Panc1 (cell line): ENCODE measurements at regions not wholly inside any gene's neighbourhood (a gene's known extent, or its start where the extent isn't known, plus 50 kb on each side); places are given as distances from the start of the nearest gene placed in this dataset.

Experiments
- ATAC-seq: fragments of 200-7000 bp; cut with Tn5 transposase; 2 replicates; pipeline ENCODE4 v1.9.1; 2020; ENCODE audit warnings: mild to moderate bottlenecking, moderate library complexity
- BruUV-seq: library from RNA; stranded (reverse); fragments of 400-500 nt; replicated peaks from 2 replicates; lab custom pipeline; 2021; lab: Mats Ljungman, UMichigan
- CTCF ChIA-PET: fragments of 300-600 bp; sonication (Branson Sonifier 250); formaldehyde crosslinking; loops from one replicate; lab custom pipeline; 2022; ENCODE audit warnings: antibody characterized with exemption; lab: Charles Lee
- POLR2A ChIA-PET: fragments of 300-600 bp; sonication (Branson Sonifier 250); formaldehyde crosslinking; loops from one replicate; lab custom pipeline; 2022; ENCODE audit warnings: antibody characterized with exemption; lab: Charles Lee
- DNase-seq: peaks from one replicate; pipeline ENCODE4 v3.0.0-alpha.2; 2010; ENCODE audit warnings: low read depth, low spot score
- H3K27ac ChIP-seq: 2 replicates; pipeline ENCODE4 v1.5.1; 2011; ENCODE audit warnings: mild to moderate bottlenecking, low read length, inconsistent platforms
- H3K27me3 ChIP-seq: fragments of 200-500 bp; sonication (Bioruptor generic); 2 replicates; pipeline ENCODE4 v1.6.0; 2014; ENCODE audit warnings: low read length, inconsistent platforms; ENCODE audit not compliant: control insufficient read depth, insufficient read depth
- H3K36me3 ChIP-seq: fragments of 200-500 bp; sonication (Bioruptor generic); 2 replicates; pipeline ENCODE4 v1.5.1; 2014; ENCODE audit warnings: inconsistent platforms, mild to moderate bottlenecking, low read length, moderate library complexity; ENCODE audit not compliant: control insufficient read depth, insufficient read depth
- H3K4me1 ChIP-seq: 2 replicates; pipeline ENCODE4 v1.5.1; 2011; ENCODE audit warnings: inconsistent platforms, mild to moderate bottlenecking, low read length, moderate library complexity; ENCODE audit not compliant: control insufficient read depth, insufficient read depth
- H3K4me3 ChIP-seq, 2 experiments: 2 replicates each; pipeline ENCODE4 v1.5.1; 2011 to 2012; ENCODE audit warnings: low read depth in 2 of 2, low read length in 2 of 2, mild to moderate bottlenecking in 2 of 2, inconsistent platforms in 1 of 2, moderate library complexity in 1 of 2
- H3K9me3 ChIP-seq: fragments of 200-500 bp; sonication (Bioruptor generic); 2 replicates; pipeline ENCODE4 v1.5.1; 2014; ENCODE audit warnings: low read depth, mild to moderate bottlenecking, inconsistent platforms, low read length, moderate library complexity; ENCODE audit not compliant: control insufficient read depth, insufficient read depth
- CTCF ChIP-seq: fragments of 450-650 bp; IDR thresholded peaks from 2 replicates; pipeline ENCODE4 v1.5.1; 2017; ENCODE audit warnings: mild to moderate bottlenecking
- POLR2AphosphoS5 ChIP-seq: IDR thresholded peaks from 2 replicates; pipeline ENCODE4 v1.6.1; 2012; ENCODE audit warnings: mild to moderate bottlenecking, low read depth, low read length, moderate library complexity
- REST ChIP-seq, 2 experiments: IDR thresholded peaks; 2 replicates each; pipeline ENCODE4 v1.6.1; 2011 to 2012; ENCODE audit warnings: low read depth in 2 of 2, control low read depth in 1 of 2, low read length in 1 of 2, mild to moderate bottlenecking in 1 of 2, moderate library complexity in 1 of 2; ENCODE audit not compliant: insufficient read depth in 1 of 2
- SIN3A ChIP-seq: IDR thresholded peaks from 2 replicates; pipeline ENCODE4 v1.6.1; 2012; ENCODE audit warnings: low read depth, mild to moderate bottlenecking, low read length, moderate library complexity, borderline replicate concordance; ENCODE audit not compliant: insufficient read depth
- TCF7L2 ChIP-seq: IDR thresholded peaks from 2 replicates; pipeline ENCODE4 v1.6.1; 2011; ENCODE audit warnings: mild to moderate bottlenecking, low read depth, low read length, inconsistent platforms
- in situ Hi-C: cut with HindIII; loops from 2 replicates; pipeline ENCODE4 v1.10.0; 2016; ENCODE audit warnings: low sequenced_read_pairs, low pct_unique_long_range_greater_than_20kb
- intact Hi-C: fragments of 100-400 bp; cut with micrococcal nuclease; formaldehyde crosslinking; loops from one replicate; pipeline ENCODE4 v1.10.0; 2022; ENCODE audit not compliant: unreplicated experiment

- Histone ChIP-seq H3K36me3 (no peaks in the 10 kb centered on the region), H3K4me3 (no peak overlapping the region), H3K4me1 (no peaks in the 10 kb centered on the region), H3K27ac (no peak overlapping the region), H3K9me3 (no peaks in the 10 kb centered on the region), H3K27me3 (no peaks in the 10 kb centered on the region)
- CTCF ChIA-PET, result no interaction called here
- intact Hi-C loops, result no loop called here
- BruUV-seq, result no TSS peak
- DNase-seq, result no peak
- TF ChIP-seq CTCF (no peak), SIN3A (no peak), TCF7L2 (no peak), REST (IDR thresholded peaks at IDR 0.05; ENCODE audit: insufficient read depth in 1 of 2, low read depth in 2 of 2, low read length in 1 of 2) (no peak), POLR2AphosphoS5 (no peak)
- POLR2A ChIA-PET, result no interaction called here
- in situ Hi-C loops, result no loop called here
- no peak for ATAC-seq
These were observed 522.8 kb upstream of the TBX3 start for GRCh38 chr12:115206801-115207200.

- H3K27me3 ChIP-seq, result no peaks in the 10 kb centered on the region
- DNase-seq (no peak), ATAC-seq (no peak)
- ChIA-PET CTCF (no interaction called here), POLR2A (no interaction called here)
- intact Hi-C loops, result no loop called here
- H3K4me3 ChIP-seq, result no peak overlapping the region
- no peaks in the 10 kb centered on the region for H3K9me3 ChIP-seq
- no peaks in the 10 kb centered on the region for H3K36me3 ChIP-seq
- BruUV-seq, result no TSS peak
- in situ Hi-C loops, result no loop called here
- no peaks in the 10 kb centered on the region for H3K4me1 ChIP-seq
- no peak for TF ChIP-seq CTCF
- no peak overlapping the region for H3K27ac ChIP-seq
These were observed 521.9 kb upstream of the TBX3 start for GRCh38 chr12:115205755-115206308.
